T-helper 2 cell treated with Interferon-gamma antibody and Interleukin-4, amounts not matched to agents 100 ng/mL and 5 ng/mL, for 36 hours (primary cell): ENCODE measurements at regions not wholly inside any gene's neighbourhood (a gene's known extent, or its start where the extent isn't known, plus 50 kb on each side); places are given as distances from the start of the nearest gene placed in this dataset.
"Not testable (repeated sequence)": the region's sequence is repeated elsewhere in the genome, so short reads cannot be mapped to it uniquely, and the experiment has no call there.

Experiments used
- intact Hi-C: fragments of 100-400 bp; cut with micrococcal nuclease; formaldehyde crosslinking; loops from one replicate; pipeline ENCODE4 v1.15.1; 2023

- intact Hi-C loops = no loop called here
Measured at GRCh38 chr4:112053825-112054350, 91.4 kb upstream of the FAM241A start.

DNA sequence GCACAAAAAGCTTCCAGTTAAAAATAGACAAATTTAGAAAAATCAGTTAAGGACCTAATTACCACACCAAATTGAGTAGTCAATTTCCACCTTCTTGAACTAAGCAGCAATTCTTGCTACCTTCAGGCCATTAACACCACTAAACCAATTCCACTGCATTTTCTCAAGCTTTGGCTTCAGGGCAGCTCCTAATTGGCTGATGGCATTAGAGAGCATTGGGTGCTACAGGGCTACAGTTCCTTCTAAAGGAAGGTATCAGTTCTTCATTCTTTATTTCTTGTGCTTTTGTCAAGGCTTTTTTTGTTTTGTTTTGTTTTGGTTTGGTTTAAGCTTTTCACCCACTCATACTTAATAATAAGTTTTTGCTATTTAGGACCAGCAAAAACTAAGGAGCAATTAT is 90.2 kb upstream of the FAM241A start:
- intact Hi-C loops = no loop called here

- intact Hi-C loops = no loop called here
Measured at GRCh38 chr4:112057470-112057869, 87.8 kb upstream of the FAM241A start.

DNA sequence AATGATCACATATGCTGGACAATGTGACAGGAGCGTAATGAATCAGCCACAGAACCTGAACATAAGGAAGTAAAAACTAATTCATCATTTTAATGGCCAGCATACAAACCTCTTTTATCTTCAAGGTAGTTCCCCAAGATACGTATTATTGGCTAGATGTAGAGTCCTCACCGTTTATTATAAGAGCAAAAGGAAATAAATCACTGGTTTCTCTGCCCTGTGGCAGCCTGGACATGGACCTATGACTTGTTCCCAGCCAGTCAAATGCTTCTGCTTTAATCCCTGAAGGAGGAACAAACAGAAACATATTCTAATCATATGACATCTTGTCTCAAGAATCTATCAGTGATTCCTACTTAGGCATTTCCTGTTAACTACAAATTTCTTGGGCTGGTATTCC is 86.8 kb upstream of the FAM241A start:
- intact Hi-C loops = no loop called here

DNA sequence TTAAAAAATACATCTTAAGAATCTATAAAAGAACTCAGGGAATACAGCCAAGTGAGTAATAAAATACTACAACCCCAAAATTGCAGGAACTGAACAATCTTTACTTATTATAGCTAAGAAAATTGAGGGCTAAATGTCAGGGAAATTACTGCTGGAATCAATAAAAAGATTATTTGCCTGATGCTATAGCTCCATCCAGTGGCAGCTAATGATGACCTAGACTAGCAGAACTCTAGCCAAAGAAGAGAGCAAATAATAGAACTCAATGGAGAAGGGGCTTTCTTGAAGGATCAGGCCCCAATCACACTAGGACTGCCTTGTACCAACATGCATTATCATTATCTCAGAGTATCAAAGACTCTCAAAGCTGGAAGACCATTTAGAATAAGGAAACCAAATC is 85.0 kb upstream of the FAM241A start:
- intact Hi-C loops = no loop called here

- intact Hi-C loops = no loop called here
Measured at GRCh38 chr4:112061207-112061817, 83.9 kb upstream of the FAM241A start.

- intact Hi-C loops = no loop called here
Measured at GRCh38 chr4:112063260-112063659, 82.0 kb upstream of the FAM241A start.

GRCh38 chr4:112069110-112069509 is 76.1 kb upstream of the FAM241A start:
- intact Hi-C loops = no loop called here

GRCh38 chr4:112073181-112073580 is 72.1 kb upstream of the FAM241A start:
- intact Hi-C loops = loop anchor here (10.0 kb wide), 1 partner anchor 532 kb away; no protein-coding TSS in a partner anchor

GRCh38 chr4:112075129-112075753 is 70.0 kb upstream of the FAM241A start:
- intact Hi-C loops = loop anchor here (1.0 to 10.0 kb wide), 3 partner anchors 160 to 530 kb away; no protein-coding TSS in a partner anchor

DNA sequence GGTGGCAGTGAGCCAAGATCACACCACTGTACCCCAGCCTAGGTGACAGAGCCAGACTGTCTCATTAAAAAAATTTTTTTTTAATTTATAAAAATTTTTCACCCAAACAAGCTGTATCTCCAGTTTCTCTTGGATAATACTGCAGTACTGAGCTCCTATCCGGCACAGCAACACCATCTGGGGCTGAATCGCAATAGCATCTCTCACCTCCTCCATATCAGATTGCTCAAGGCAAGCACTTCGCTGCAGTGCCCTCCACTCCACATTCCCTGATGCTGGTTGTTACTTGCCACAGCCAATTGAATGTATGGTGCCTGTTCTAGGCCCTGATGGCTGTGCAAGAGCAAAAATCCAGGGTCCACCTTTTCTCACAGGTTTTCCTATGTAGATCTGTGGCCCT is 69.3 kb upstream of the FAM241A start:
- intact Hi-C loops = loop anchor here (1.0 to 10.0 kb wide), 3 partner anchors 159 to 529 kb away; no protein-coding TSS in a partner anchor

GRCh38 chr4:112076919-112077608 is 68.2 kb upstream of the FAM241A start:
- intact Hi-C loops = loop anchor here (10.0 kb wide), 1 partner anchor 528 kb away; no protein-coding TSS in a partner anchor

GRCh38 chr4:112077743-112078142 is 67.5 kb upstream of the FAM241A start:
- intact Hi-C loops = loop anchor here (10.0 kb wide), 1 partner anchor 527 kb away; no protein-coding TSS in a partner anchor

GRCh38 chr4:112082954-112083586 is 62.2 kb upstream of the FAM241A start:
- intact Hi-C loops = no loop called here

DNA sequence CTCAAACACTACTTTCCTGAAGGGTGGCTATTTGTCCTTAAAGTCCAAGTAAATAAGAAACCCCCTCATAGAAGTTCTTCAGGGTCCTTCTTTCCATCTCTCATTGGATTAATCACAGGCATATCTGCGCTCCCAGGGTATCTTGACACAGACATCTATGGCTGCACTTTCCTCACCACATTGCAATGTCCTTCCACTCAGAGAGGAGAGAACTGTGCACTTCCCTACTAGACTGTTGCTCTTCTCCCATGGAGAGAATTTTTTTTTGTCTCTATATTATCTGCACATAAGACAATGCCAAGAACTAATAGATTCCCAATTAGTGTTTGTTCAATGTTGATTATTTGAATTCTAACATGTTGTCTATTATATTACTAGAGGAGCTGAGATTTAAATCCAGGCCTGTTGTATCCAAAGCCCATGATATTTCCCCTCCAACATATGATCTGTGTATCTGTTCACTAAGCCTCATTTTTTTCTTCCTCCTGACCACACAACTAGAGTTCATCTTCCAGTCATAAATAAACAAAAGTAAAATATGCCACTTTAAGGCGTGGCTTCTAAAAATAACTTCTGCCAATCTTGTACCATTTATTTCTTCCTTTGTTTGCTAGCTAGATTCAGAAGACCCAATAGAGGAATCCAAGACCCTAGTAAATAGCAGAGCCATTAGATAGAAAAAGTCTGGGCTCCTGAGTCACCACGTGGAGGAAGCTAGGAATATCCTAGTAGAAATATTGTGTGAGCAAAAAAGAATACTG is 61.5 kb upstream of the FAM241A start:
- intact Hi-C loops = no loop called here

DNA sequence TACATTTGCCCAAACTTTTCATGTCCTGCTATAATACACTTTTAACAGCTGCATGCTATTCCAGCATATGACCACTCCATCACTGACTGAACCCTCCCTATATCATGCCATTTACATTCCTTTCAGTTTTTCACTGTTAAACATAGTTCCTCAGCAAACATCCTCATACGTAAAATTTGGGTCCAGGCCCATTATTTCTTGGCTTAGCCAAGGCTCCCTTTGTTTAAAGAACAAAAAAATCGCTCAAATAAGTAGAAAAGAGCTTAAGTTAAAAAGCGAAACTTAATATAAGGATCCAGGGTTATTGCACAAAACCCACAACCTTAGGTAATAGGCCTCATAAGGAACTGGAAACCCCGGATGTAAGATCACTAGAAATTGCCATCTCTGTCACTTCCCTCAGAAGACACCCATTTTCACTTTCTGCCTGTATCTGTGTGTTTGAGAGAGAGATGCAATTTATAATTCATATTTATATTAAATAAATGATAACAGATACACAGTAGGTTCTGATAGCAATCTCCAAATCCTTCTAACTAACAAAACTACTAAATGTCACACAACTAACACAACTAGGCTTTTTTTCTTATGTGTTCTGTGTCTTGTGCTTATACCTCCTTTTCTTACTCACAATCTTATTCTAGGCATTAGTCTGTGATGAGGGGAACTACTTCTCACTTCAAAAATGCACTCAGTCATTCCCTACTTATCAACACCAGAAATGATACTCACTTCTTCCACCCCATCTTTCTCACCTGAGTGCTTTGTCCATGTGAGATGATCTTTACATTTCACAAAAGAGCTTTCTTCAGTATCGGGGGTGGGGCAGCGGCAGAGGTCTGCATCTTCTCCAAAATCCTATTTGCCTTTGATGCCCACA is 59.9 kb upstream of the FAM241A start:
- intact Hi-C loops = no loop called here

DNA sequence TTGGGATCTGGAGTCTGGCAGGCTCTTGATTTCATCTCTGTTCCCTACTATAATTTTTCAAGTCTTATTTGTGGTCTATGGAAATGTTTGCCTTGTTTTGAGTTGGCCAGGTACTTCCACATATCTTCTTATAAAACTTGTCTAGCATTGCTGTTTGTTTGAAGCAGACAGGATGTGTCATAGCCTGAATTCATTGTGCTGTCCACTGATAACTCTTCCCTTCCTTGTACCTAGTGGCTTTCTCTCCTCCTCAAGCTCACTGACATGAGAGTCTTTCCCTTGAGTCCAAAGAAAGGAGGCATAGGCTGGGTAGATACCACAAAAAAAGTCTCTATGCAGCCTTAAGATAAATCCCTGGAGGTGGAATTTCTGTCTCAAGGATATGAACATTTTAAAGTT is 59.2 kb upstream of the FAM241A start:
- intact Hi-C loops = no loop called here

GRCh38 chr4:112086661-112087060 is 58.6 kb upstream of the FAM241A start:
- intact Hi-C loops = not testable (repeated sequence)

- intact Hi-C loops = not testable (repeated sequence)
Measured at GRCh38 chr4:112092330-112092729, 52.9 kb upstream of the FAM241A start.

DNA sequence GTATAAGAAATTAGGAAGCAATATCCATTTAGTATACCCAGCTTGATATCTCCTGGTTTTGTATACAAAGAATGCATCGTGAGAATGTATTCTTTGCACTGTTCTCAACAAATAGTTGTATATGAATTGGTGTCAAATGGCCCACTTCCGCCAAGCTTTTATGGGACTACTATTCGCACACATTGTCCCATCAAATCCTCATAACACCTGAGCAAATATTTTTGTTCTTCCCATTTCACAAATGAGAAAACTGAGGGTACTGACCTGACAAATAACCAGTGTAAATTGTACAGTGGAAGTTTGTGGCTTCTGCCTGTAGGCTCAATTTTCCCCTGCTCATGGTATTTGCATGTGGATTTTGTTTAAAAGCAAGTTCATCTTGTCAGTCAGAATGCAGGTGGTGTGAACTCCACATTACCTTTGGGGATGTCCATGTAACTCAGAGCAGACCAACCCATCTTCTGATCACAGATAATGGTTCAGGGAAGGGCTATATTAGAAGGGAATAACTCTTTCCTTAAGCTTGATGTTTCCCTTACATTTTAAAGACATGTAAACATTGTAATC is 51.5 kb upstream of the FAM241A start:
- intact Hi-C loops = no loop called here
